GM19397 (cell line): ENCODE measurements at regions not wholly inside any gene's neighbourhood (a gene's known extent, or its start where the extent isn't known, plus 50 kb on each side); places are given as distances from the start of the nearest gene placed in this dataset.

Source experiments
- ATAC-seq: cut with Tn5 transposase; IDR thresholded peaks from one replicate; pipeline ENCODE4 v1.9.1; 2021; ENCODE audit warnings: mild to moderate bottlenecking, moderate library complexity; ENCODE audit not compliant: unreplicated experiment

DNA sequence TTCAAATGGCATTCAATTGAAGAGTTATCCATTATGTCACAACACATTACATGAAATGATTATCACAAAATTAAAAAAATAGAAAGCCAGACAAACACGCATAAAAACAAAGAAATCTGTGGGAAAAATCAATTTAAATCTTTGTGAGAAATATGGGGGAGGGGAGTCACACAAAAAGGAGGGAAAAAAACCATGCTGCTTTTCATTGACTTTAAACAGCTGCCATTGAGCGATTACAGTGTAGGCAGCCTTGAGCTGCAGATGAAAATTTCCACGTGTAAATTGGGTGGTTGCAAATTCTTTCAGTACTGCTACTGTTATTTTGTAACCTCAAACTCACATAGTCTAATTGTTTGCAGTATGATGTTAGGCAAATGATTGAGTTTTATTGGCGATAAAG, 889.9 kb upstream of the PHF14 start:
- no peak for ATAC-seq

DNA sequence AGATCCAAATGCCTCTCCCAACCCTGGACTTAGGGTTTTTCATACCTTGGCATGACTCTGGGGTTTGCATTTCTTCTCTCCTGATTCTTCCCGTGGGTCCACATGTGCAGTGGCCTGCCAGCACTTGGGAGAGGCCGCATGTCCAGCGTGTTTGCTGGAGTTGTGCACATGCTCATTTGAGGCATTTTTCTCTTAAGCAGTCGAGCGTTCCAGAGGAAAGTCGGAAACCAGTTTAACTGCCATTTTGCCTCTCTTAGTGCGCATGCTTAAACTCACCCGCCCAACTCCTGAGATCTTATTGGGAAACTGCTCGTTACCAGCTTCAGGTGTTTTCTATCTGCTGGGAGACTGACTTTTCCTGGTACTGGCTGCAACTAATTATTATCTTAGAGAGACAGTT, 888.4 kb upstream of the PHF14 start:
- no peak for ATAC-seq

DNA sequence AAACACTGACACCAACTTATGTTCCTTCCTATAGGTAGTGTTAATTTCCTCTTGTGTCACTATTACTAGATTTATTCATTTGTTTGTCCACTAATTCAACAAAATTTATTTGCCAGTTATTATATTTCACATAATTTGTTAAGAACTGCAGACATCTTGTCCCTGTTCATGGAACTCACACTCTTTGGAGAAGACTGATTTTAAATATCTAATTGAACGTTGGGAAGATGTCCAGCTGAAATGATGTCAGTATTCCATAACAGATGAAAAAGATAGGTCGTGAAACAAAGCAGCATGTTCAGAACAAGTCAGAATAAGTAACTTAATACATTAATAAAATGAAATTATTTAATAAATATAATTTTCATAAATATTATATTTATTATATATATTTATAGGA, 873.1 kb upstream of the PHF14 start:
- ATAC-seq = no peak

DNA sequence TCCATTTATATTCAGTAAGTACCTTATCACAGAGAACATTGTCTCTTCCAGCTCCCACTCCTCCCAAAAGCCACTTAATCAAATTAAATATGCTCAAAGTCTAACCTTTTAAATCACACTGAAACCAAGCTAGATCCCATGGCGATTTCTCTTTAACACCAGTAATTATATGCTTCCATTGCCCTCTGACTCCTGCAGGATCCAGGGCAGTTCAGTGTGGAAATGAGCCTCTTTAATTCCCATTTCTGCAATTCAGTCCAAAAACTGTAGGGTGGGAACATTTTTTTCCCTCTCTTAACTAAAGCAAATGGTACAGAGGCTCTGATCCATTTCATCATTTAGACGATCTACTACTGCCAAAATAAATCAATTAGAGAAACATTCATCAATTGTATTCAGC, 872.3 kb upstream of the PHF14 start:
- no peak for ATAC-seq

DNA sequence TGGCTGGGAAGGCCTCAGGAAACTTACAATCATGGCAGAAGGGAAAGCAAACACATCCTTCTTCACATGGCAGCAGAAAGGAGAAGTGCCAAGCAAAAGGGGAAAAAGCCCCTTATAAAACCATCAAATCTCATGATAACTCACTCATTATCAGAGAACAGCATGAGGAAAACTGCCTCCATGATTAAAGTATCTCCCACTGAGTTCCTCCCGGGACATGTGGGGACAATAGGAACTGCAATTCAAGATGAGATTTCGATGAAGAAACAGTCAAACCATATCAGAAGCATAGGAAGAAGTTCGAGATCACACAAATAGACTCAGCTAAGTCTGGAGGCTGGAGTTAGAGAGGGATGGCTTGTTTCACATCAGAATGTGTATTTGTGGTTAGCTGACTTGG, 869.4 kb upstream of the PHF14 start:
- ATAC-seq = no peak

DNA sequence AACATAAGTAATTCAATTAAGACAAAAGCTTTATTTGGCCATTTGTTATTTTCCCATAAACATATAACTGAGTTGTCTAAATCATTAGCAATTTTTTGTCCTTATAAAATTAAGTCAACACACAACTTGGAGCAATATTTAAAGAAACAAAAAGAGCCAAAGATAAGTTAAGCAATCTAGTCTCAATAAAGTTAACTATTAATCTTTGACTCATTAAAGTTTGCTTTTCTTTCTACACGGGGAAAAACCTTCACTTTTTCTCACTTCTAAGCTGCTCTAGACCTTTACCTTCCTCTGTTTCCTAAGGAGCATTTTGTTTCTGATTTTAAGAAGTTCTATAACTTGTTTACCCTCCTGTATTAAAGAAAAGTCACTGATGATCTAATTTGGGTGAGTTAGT, 867.1 kb upstream of the PHF14 start:
- no peak for ATAC-seq

DNA sequence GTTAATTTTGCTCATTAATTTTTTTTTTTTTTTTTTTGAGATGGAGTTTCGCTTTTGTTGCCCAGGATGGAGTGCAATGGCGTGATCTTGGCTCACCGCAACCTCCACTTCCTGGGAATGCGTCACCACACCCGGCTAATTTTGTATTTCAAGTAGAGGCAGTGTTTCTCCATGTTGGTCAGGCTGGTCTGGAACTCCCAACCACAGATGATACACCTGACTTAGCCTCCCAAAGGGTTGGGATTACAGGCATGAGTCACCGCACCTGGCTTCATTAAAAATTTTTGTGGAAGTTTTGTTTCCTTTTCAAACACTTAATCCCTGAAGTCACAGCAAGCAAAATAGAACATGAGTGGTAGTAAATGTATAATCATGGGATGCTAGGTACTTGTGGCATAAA, 857.2 kb upstream of the PHF14 start:
- no peak for ATAC-seq

DNA sequence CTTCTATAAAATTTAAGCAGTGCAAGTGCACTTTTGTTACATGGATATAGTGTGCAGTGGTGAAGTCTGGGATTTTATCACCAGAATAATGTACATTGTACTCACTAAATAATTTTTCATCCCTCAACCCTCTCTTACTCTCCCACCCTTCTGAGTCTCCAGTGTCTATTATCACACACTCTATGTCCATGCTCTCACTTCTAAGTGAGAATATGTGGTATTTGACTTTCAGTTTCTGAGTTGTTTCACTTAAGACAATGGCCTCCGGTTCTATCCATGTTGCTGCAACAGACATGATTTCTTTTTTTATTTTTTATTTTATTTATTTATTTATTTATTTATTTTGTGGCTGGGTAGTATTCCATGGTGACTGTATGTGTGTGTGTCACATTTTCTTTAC, 855.9 kb upstream of the PHF14 start:
- ATAC-seq = no peak

DNA sequence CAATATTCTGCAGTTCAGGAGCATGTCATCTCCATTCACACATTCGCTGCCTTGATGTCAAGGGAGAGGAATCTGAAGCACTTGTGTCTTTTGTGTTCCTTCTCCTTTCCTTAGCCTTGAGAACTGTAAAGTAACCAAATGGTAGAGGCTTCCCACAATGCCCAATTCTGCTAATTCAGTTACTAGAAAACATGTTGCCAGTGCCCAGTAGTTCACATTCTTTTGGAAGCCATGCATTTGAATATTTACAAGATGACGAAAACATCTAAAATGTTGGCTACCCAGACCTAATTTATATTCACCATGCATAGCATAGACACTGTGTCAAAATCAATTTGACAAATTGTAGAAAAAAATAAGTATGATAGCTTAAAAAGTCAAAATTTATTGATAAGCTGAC, 852.7 kb upstream of the PHF14 start:
- no peak for ATAC-seq

DNA sequence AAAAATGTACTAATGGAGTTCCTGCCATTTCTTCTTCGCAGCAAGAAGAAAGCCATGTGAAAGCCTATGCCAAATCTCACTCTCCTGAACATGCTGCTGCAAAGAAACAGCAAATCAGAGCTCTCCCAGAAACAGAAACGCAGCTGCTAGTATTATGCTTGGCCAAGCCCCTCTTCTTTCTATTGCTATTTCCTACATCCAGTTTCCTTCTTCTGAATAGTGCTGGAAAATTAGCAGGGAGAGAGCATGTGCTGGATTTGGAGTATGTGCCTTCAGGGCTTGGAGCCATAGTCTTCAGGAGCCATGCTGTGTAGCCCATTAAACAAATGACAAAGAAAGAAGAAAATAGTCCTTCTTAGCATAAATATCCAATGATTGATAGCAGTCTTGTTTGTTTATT, 852.0 kb upstream of the PHF14 start:
- ATAC-seq = no peak

DNA sequence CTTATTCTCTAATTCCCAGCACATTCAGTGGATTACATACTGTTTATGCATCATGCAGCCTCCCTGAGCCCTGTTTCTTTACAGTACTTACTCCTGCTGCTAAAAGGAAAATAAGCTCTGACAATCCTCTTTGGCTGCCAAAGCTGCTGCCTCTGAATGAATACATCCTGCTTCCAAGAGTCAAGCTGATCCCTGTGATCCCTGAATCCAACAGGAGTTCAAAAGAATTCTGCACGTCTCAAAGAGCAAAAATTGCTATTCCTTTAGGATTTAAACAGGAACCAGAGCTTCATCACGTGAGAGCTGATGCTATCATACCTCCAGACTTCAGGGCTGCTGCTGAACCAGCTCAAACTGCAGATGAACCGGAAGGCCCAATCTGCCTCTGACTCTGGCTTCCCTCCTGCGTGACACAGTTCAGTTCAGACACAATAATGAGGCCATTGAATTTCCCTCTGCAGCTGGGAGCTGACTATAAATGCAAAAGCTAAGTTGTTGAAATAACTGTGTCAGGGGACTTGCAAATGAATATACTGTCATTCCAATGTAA, 851.0 kb upstream of the PHF14 start:
- ATAC-seq = no peak

DNA sequence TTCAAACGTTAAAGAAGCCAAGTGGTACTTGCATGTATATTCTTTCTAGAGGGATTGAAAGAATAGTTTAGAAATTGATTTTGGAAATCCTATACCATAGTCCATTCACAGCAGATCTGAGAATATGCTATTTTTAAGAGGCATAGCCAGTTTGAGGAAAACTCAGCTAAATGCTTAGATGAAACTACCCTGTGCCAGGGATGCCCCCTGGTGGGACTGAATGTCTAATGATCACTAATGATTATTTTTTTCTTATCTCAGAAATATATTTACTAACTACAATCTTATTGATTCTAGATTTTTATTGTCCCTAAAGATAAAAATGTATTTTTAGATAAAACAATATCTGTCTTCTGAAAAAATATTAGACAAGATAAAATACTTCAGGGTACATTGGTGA, 844.9 kb upstream of the PHF14 start:
- no peak for ATAC-seq

DNA sequence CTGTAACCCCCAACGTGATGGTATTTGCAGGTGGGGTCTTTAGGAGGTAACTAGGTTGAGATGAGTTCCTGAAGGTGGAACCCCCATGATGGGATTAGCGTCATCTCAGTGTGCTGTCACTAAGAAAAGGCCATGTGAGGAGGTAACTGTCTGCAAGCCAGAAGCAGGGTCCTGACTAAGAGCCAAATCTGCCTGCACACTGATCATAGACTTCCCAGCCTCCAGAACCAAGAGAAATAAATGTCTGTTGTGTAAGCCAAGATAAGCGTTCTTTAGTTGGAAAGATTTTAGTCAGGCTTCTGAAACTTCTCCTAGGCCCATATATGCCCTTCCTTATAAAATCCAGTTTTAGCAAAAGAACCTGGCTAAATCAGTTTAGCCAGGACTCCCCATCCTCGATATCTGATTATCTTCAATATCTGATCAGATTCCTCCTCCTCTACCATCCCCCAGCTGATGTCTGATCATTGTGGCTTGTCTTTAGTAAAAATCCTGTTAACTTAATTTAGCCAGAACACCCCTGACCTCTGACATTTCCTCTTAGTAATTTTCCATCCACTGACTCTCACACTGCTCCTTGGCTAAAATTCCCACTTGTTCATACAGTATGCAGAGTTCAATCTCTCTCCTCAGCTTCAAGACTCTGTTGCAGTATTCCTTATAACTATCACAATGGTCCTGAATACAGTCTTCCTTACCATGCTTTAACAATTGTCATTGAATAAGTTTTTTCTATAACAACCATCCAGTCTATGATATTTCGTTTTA, 835.4 kb upstream of the PHF14 start:
- ATAC-seq = no peak

DNA sequence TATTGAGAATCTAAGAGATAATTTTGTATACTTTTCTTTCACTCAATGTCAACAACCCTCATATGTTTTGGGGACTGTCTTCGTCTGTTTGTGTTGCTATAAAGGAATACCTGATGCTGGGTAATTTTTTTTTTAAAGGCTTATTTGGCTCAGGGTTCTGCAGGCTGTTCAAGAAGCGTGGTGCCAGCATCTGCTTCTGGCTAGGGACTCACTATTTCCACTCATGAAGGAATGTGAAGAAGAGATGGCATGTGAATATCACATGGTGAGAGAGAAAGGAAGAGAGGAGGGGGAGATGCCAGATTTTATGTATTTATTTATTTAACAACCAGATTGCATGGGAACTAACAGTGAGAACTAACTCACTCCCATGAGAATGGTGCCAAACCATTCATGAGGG, 827.4 kb upstream of the PHF14 start:
- no peak for ATAC-seq

DNA sequence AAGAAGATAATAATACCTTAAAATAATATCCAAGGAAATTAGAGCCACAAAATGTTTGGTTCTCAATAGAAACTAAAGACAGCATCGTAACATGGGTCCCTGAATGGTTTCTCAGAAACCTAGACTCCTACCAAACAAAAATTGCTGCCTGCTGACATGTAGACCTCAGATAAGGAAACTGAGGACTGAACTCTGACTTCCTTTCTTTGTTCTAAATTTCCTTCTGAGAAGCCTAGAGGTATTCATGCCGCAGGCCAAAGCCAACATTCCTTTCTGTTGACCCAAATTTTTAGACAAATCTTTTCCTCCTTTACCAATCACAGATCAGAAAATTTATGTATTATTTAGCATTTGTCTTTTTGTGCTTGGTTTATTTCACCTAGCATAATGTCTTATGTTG, 816.7 kb upstream of the PHF14 start:
- ATAC-seq = no peak

DNA sequence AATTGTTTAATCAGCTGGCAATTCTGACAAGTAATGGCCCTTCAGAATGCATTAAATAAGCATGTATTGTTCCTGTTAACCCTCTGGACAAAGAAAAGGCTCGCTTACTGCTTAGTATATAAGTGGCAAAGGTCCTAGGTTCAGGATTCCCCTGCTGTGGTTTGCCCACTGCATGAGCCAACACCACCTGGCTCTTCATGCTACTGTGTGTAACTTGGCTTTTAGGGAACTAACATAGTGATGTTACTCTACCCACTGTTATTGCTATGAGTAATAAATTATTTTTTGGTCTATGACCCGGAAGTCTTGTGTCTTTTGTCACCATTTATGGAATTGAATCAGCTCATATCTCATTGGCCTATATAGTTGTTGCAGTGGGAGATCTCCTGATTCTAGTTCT, 791.7 kb upstream of the PHF14 start:
- no peak for ATAC-seq

DNA sequence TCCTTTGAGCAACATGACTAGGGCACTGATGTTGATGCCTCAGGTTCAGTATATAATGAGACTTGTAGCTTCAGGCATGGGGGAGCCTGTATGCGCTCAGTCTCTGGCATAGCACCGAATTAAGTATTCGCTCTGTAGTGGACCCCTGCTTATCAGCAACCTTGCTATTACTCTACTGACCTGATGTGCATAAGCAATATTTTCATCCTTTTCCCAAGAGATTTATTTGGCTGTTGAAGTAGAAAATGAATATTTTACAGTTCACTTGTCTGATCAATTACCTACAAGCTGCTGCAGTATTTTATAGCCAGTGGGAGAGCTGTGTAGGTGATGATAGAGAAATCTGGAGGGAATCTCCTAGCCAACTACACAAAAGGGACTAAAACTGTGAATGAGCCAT, 781.6 kb upstream of the PHF14 start:
- no peak for ATAC-seq

DNA sequence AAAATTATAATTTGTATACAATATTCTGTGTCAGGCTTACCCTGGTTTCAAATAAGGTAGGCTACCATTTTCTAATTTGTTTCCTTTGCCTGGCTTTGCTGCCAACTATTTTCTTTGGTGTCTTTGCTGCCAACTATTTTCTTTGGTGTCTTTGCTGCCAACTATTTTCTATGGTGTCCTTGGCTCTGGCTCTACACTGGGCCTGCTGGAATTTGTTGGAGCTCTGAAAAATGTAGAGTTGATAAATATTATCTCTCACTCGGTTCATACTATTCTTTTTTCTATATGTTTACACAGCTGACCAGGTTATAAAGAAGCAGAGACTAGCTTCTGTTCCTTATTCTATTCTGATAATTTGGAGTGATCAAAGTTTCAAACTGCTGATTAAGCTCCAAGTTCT, 768.0 kb upstream of the PHF14 start:
- ATAC-seq = no peak

DNA sequence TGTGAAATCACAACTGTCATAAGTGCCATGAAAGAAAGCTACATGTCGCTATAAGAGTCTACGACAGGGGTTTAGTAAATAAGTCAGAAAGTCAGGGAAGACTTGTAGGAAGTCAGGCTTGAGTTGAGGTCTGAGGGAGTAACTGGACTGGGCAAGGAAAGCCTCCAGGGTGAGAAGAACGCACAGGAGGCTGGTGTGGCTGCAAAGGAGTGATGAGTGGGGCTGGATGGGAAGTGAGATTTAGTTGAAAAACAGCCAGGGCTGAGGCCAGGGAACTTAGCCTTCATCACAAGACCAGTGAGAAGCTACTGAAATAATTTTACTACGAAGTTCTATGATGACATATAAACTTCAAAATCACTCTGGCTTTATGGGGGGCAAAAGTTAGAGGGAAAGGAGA, 763.7 kb upstream of the PHF14 start:
- ATAC-seq = no peak

DNA sequence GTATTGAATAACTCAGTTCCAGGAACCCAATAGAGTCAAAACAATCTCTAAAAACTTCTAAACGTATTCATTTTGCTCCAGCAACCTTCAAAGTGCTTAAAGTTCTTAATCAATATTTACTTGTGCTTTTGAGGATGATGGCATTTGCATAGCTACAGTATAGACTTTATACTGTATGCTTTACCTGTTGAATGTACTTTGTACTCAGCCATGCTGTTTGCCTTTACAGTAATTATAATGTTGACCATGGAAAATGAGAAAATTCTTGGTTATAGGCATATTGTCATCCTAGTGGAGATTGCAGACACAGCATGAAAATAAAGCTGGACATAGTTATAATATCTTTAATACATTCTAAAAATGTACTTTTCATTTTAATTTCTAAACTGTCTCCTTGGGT, 762.7 kb upstream of the PHF14 start:
- ATAC-seq = no peak

DNA sequence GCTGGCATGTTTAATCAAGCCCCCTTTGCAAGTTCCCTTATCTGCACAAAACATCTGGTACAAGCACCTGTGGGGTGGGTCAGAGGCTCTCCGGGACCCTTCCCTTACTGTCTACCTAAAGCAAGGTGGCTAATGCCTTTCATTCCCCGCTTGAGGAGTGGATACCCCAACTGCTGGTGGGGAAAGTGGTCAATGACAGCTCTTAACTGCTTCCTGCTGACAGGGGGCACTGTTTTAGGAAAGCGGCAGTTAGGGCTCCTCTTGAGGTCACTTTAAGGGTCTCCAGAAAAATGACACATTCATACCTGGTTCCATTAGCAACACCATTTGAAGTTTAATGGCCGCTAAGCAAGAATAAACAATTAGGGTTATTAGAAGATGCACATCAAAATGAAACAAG, 761.8 kb upstream of the PHF14 start:
- ATAC-seq = no peak

DNA sequence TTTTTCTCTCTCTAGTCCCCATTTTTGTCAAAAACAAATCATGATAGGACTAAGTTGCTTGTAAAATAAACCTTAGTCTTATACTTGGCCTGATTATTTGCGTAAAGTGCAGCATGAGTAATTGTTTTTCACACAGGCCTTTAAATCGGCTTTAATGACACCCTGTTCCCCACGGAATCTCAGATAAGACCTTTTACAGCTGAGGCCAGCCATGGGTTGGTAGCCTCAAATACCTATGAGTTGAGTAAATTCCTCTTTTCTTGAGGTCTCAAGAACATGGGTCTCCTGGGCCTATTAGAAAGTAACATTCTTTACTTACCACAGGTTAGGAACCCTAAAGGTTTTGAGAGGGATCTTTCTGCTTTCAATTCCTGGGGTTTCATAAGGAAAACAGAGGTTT, 761.0 kb upstream of the PHF14 start:
- ATAC-seq = no peak

DNA sequence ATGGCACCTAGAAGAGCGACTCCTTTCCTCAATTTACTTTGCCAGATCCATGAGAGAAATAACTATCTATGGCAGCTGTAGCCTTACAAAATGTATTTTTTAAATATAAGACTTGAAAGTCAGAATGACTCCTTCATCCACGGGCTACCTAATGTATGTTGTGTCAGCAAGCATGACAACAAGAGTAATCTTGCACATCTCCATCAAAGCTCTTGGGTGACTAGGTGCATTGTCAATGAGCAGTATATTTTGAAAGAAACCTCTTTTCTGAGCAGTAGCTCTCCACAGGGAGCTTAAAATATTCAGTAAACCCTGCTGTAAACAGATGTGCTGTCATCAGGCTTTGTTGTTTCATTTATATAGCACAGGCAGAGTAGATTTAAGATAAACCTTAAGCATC, 757.2 kb upstream of the PHF14 start:
- no peak for ATAC-seq
